Stimulated activated CD4-positive, alpha-beta T cell treated with anti-CD3 and anti-CD28 coated beads, Interleukin-1b, Interleukin-23, amount 100 ng/mL, for 24 hours (primary cell): ENCODE measurements at regions not wholly inside any gene's neighbourhood (a gene's known extent, or its start where the extent isn't known, plus 50 kb on each side); places are given as distances from the start of the nearest gene placed in this dataset.
"Not testable (repeated sequence)": the region's sequence is repeated elsewhere in the genome, so short reads cannot be mapped to it uniquely, and the experiment has no call there.

Source experiments
- DNase-seq, 4 experiments: peaks; one replicate each; pipeline ENCODE4 v3.0.0-alpha.2; 2020; ENCODE audit warnings: low read depth in 4 of 4, low spot score in 1 of 4

DNA sequence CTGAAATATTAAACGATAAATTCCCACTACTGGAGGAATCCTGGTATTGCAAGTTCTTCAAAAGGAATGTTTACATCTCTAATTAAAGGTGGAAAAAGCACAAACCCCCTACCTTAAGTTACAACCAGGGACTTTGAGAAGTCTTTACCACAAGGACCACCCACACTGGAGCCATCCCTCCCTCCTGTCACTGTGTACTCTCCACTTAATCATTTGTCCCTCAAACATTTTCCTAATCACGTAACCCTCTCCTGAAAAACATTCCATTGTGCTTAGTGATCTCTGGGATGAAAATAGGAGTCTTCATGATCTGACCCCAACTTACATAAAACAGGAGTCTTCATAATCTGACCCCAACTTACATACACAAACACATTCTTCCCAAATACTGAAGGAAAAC lies 85.7 kb downstream of the SUCLG1 start:
- DNase-seq: no peak

DNA sequence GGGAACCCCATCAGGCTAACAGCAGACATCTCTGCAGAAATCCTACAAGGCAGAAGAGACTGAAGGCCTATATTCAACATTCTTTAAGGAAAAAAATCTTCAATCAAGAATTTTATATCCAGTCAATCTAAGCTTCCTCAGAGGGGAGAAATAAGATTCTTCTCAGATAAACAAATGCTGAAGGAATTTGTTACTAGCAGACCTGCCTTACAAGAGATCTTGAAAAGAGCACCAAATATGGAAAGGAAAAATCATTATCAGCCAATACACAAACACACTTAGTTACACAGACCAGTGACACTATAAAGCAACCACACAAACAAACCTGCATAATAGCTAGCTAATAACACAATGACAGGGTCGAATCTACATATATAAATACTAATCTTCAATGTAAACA lies 96.5 kb downstream of the SUCLG1 start:
- DNase-seq: no peak

DNA sequence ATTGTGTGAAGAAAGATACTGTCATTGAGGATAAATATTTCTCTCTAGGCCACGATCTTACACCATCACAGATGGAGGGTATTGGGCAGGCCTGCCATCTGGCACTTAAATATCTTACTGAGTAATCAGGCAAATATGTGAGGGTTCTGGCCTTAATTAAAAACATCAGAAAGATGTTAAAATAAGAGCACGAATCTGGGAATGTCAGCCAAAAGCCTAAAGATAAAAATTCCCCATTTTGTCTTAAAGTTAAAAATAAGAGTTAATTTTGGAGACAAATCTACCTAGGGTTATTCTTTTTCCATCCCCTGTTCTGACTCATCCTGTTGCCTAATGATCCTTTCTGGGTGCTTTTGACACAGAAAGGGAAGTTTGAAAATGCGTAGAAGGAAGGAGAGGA lies 121.0 kb downstream of the SUCLG1 start:
- no peak for DNase-seq

DNA sequence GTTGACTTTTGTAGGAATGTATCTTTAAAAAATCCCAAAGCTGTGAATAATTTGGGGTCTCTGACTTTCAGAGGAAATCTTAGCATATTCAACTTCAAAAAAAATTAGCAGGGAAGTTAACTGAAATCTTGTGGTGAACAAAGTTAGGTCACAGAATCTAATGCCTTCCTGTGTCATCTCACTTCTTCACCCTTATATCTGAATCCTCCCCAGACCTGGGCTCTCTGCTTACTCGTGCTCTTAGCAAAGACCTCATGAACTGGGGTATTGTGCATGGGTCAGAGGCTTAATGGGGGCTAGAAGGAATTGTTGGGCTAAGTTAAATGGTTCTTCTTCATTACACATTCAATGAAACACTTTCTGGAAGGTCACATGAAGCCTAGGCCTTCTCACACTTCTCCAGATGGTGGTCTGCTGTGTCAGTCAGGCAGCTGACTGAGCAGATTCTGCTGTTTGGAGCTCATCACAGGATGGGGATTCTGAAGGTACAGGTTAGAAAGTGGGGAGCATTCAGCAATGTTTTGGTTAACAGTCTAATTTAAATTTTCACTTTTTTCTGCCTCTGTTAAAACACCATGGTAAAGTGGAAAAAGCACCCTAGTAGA lies 131.3 kb downstream of the SUCLG1 start:
- DNase-seq: no peak

DNA sequence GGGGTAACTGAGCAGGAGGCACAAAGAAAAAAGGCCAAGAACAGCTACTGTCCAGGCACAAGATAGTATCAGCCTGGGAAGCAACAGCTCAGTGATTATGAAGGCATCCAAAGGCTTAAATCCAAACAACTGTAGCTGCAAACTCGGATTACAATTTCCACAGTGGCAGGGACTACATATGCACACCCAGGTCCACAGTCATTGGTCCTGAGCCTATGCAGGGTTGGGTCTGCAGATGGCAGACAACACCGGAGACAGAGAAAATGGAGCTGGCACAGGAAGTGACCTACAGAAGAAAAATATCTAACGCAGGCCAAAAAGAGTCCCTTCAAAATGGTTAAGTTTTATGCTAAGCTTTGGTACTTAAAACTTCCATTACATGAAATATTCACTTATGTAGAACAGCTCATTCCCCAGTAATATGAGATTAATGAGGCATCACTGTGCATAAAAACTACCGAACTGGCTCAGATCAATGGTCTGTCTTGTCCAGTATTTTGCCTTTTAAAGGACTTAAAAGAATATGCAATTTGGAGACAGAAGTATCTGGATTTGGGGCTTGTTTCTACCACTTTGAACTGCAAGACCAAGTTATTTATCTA lies 132.1 kb downstream of the SUCLG1 start:
- DNase-seq: no peak

DNA sequence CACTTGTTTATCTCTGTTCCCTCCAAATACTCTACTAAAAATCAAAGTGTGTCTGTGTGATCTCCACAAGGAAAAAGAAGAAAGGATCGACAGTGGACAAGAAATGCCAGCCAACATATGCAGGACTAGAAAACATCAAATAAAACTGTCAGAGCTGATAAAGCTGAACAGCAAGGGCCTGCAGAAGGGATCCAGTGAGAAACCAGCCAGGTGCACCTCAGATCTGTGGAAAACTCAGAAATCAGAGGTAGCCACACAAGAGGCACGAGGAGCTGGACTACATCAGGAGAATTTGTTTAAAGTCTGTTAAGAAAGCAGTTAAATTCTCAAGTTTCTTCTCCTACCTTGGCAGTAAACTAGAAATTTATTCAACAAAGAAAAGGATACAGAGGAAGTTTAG lies 135.2 kb downstream of the SUCLG1 start:
- no peak for DNase-seq

DNA sequence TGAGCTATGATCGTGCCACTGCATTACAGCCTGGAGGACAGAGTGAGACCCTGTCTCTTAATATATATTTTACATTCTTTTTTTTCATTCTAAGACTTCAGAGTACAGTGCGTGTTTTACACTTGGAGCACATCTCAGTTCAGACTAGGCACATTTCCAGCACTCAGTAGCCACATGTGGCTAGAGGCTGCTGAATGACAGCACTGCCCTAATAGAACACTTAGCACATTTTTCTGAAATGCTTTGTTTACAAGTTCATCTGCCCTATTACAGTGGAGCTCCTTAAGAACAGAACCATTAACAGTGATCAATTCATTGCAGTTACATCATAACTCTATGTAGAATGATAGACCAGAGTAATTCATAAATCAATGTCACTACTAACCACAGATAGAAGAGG lies 138.1 kb downstream of the SUCLG1 start:
- no peak for DNase-seq

DNA sequence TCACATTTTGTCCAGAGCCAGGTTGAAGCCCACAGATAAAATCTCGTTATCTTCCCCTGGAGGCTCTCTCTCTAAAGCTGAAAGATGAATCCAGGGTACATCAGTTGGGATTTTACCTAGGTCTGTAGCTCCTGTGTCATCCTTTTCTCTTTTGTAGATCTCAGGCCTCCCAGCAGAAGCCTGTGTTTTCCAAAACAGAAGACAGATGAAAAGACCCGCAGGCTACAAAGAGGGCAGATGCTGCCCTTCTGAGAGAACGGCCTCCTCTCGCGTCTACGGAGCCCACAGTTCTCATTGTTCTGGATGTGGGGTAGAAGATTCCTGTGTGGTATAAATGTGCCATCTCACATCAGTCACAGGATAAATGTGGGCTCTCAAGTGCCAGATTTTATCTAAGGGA lies 139.5 kb downstream of the SUCLG1 start:
- DNase-seq: no peak

DNA sequence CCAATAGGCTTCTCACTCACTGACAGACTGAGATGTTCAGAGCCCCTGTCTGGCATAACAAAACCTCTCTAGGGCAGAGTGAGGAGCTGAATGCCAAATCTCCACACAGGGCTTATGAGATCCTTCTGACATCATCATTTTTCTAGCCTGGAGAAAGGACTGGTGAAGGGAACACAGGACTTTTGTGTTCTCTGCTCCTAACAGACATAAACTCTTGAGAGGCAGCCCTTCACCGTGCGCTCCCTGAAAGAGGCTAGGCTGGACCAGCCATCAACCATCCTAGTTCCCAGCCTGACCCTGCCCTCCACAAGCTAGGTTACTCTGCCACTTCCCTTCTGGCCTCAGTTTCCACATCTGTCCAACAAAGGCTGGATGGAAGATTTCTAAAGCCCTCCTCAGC lies 141.9 kb downstream of the SUCLG1 start:
- no peak for DNase-seq

DNA sequence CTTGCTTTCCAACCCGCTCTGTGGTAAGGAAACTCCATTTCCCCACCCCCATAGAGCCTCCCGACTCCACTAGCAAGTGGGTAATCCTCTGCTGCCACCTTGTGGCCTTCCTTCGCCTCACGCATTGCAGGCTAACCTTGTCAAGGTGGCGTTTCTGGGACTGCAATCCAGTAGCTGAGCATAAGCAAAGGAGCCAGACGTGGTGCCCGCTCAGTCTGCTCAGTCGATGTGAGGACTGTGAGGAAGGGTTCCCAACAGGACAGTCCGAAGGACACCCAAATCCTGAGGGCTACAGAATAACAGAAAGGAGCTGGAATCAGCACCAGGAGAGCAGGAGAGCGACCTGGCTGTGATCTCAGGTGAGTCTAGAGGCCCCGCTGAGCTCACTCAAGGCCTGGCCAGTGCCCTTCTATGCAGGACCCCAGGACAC lies 144.2 kb downstream of the SUCLG1 start:
- peak; percentile 49 to 80 (median 66) for DNase-seq

DNA sequence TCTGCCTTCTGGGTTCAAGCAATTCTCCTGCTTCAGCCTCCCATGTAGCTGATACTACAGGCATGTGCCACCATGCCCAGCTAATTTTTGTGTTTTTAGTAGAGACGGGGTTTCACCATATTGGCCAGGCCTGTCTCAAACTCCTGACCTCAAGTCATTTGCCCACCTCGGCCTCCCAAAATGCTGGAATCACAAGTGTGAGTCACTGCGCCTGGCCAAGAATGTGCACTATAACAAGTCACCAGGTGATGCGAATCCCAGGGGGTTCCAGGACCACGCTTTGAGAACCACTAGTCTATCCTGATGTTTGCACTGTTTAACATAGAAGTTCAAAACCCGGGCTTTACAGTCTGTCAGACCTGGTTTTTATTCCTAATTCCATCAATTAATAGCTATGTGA lies 144.8 kb downstream of the SUCLG1 start:
- DNase-seq: no peak

DNA sequence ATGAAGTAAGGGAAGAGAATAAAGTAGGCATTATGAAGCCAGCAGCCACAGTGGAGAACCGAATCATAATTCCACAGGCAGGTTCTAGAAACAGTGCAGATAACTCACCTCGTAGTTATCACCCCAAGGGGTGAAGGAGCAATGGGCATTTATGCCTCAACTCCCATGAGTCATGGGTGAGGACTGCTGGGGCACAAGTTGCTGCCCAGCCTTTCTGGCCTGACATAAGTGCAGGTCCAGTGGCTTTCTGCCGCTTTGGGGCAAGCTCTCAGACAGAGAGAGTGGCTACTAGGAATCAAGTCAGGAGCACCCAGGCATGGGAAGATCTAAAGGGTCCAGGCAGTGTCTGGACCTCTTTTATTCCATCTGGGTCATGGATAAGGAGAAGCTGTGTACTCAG lies 149.8 kb downstream of the SUCLG1 start:
- no peak for DNase-seq

DNA sequence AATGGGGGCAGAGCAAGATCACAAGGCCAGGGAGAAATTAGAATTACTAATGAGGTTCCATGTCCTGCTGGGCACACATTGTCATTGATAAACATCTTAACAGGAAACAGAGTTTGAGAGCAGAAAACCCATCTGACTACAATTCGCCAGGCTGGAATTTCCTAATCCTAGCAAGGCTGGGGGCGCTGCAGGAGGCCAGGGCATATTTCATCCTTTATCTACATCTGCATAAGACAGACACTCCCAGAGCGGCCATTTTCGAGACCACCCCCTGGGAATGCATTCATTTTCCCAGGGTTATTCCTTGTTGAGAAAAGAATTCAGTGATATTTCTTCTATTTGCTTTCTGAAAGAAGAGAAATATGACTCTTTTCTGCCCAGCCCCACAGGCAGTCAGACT lies 152.7 kb downstream of the SUCLG1 start:
- no peak for DNase-seq

DNA sequence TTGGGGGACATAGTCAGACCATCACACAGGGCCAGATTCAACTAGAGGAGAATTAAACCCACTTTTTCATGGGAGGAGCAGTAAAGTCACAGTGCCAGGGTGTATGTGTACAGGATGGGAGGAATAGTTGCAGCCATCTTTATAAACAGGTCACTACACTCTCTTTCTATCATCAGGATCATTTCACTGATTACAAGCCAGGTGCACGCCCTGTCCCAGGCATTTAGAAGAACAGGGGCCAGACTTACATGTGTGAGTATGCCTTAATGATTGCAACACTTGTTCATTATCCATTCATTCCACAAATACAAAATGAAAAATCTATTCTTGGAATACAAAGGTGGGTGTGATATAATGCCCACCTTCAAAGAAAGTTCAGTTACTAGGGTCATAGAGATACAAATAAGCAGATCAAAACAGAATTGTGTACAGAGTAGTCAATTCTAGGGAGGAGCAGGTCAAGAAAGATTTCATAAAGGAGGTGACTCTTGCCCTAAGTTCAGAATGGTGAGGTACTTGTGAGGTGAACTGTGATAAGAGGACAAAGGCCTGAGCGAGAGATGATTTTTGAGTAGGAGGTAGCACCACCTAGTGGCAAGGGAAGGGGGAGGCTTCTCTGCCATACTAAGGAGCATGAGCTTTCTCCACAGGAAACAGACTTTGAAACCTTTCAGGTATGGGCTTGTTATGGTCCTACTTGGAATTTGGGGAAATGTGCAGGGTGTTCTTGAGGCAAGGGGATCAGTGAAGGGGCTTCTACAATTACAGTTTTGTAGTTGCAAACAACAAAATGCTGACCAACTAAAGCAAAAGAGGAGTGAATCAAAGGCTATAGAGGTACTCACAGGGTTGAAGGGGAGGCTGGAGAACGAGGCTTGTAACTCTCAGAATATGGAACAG lies 156.3 kb downstream of the SUCLG1 start:
- no peak for DNase-seq

DNA sequence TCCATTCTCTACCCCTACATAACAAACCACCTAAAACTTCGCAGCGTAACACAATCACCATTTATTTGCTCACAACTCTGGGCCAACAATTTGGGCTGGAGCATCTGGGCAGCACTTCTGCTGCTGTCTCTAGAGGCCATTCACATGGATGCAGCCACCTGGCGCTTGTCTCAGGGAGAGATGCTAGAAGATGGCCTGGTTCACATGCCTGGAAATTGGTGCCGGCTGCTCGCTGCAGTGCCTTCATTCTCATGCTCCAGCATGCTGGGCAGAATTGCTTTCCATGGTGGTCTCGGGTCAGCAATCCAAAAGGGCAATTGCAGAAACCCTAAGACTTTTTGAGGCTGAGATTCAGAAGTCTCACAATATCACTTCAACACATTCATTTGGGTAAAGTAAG lies 157.4 kb downstream of the SUCLG1 start:
- DNase-seq: no peak

DNA sequence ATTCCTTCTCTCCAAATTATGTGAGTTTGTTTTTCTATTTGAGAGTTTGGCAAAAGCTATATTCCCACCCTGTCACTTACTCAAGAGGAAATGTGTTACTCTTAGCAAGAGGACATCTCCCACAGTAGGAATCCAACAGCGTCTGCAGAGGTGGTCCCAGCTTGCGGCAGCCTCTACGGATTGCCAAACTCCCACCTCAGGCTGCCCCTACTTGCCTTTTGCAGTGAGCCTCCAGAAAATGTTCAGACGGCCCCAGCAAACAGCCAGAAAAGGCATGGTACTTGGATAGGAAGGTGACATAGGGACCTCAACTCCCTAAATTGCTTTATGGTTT lies 158.4 kb downstream of the SUCLG1 start:
- DNase-seq: no peak

DNA sequence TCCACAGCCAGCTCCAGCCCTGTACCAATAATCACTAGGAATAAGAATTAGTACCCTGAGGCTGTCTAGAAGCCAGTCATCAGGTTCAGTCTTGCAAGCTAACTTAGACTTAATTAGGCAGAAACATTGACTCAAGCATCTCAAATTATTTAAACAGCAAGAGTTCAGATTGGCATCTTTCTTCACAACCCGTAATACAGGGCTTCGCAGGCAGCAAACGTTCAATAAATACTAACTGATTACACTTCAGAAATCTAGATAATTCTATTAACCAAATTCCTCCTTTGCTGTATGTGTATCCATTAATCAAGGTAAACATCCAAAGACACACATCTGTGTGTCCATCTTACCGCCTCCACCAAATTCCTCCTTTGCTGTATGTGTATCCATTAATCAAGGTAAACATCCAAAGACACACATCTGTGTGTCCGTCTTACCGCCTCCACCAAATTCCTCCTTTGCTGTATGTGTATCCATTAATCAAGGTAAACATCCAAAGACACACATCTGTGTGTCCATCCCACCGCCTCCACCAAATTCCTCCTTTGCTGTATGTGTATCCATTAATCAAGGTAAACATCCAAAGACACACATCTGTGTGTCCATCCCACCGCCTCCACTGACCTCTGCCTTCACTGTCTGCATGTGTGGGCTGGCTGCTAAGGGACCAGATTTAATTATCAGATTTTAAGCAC lies 158.9 kb downstream of the SUCLG1 start:
- not testable (repeated sequence) for DNase-seq

DNA sequence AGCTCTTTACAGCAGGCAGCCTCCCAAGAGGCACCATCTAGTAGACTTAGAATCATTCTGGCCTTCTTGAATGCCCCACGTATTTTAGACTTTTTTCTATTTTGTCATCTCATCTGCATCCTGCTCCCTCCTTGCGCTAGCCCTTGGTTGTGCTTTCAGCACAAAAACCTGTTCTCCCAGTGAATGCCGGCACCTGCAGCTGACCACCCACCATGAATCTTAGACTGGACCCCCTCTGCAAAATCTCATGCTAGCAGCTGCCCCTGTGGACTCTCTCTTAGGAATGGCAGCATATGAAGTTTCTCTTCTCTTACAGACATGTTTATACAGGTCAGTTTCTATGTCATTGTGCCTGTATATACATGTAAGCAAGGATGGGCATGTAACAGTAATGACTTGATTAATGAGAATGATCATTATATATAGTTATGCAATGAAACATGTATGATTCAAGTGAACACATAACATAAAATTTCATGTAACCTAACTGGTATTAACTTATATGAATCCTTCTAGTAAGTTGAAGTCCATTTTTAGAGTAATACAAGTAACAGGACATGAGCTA lies 159.8 kb downstream of the SUCLG1 start:
- no peak for DNase-seq

DNA sequence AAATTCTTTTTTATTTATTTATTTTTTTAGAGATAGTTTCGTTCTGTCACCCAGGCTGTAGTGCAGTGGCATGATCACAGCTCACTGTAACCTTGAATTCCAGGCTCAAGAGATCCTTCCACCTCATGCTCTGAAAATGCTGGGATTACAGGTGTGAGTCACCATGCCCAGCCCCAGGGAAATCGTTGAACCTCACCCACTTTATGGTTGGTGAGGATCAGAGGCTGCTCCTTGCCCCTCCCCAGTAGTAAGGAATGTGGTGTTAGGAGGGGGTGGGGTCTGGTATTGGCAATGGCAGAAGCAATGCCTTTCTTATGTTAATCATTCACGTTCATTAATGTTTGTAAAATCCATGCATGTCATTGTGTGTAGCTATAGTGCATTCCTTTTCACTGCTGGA lies 161.9 kb downstream of the SUCLG1 start:
- DNase-seq: no peak

DNA sequence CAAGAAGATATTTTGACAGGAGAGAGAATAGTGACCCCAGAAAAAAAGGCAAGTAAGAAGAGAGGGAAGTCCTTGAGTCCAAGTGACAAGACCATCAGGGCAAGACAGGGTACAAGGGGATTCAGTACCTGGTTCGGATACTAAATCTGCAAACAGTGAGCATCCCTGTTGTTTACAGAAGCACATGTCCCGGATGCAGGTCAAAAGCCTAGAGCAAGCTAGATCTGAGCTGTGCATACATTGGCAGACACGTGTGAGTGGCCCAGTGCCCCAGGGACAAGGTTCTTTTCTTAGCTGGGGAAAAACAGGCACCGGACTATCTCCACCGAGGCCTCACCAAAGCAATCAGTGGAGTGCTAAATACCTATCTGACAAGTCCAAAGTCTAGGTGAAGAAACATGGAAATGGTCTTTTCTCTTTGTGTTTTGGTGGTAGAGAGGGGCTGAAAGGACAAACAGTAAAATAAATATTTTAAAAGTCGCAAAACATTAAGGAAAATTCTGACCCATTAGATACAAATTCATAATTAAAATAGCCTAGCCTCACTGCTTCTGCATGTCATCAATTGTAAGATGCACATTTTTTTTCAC lies 165.2 kb downstream of the SUCLG1 start:
- DNase-seq: no peak

DNA sequence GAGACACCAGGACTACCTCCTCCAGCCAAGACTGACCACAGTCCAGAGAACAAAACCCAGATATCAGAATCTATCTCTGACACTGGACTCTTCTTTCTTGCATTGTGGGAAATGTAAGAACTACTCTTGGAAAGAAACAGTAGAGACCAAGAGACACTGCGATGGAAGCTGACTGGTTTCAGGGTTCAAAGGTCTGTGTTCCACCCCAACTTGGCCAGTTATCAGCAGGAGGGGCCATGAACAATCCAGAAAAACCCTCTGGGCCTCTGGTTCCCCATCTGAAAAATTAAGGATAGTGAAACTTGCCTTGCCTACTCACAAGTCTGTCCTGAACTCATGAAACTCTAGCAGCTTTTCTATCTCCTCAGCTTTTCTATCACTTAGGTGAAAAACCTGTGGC lies 166.5 kb downstream of the SUCLG1 start:
- no peak for DNase-seq
